ENCODE measurements at regions not wholly inside any gene's neighbourhood (a gene's known extent, or its start where the extent isn't known, plus 50 kb on each side); places are given as distances from the start of the nearest gene placed in this dataset.

DNA sequence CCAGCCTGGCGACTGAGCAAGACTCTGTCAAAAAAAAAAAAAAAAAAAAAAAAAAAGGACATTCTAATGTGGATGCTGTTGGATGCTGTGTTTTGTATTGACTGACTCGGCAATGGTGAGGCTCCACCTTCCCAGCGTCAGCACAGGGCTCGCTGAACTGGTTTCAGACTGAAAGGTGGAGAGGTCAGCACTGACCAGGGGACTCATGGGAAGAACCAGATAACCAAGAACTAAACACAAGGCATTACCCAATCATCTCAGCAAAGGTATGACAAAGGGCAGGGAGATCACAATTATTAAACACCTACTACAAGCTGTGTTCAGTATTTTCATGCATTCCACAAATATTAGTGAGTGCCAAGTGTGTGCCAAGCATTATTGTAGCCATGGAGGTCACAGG, 103.2 kb downstream of the LRATD1 start:
- Mint-ChIP-seq H3K4me1 (ENCODE audit: low read depth) (no peaks in the 10 kb centered on the region), H3K36me3 (ENCODE audit: low read depth) (no peaks in the 10 kb centered on the region), H3K27me3 (ENCODE audit: low read depth) (no peaks in the 10 kb centered on the region), H3K27ac (ENCODE audit: unreplicated experiment) (no peak overlapping the region), H3K9me3 (ENCODE audit: low read depth) (peaks cover 22% of the 10 kb centered on the region), H3K4me3 (ENCODE audit: unreplicated experiment) (no peak overlapping the region)
- TF ChIP-seq, protein P1, sequence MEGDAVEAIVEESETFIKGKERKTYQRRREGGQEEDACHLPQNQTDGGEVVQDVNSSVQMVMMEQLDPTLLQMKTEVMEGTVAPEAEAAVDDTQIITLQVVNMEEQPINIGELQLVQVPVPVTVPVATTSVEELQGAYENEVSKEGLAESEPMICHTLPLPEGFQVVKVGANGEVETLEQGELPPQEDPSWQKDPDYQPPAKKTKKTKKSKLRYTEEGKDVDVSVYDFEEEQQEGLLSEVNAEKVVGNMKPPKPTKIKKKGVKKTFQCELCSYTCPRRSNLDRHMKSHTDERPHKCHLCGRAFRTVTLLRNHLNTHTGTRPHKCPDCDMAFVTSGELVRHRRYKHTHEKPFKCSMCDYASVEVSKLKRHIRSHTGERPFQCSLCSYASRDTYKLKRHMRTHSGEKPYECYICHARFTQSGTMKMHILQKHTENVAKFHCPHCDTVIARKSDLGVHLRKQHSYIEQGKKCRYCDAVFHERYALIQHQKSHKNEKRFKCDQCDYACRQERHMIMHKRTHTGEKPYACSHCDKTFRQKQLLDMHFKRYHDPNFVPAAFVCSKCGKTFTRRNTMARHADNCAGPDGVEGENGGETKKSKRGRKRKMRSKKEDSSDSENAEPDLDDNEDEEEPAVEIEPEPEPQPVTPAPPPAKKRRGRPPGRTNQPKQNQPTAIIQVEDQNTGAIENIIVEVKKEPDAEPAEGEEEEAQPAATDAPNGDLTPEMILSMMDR (IDR thresholded peaks at IDR 0.05) = no peak
- DNase-seq (ENCODE audit: low spot score) = no peak

DNA sequence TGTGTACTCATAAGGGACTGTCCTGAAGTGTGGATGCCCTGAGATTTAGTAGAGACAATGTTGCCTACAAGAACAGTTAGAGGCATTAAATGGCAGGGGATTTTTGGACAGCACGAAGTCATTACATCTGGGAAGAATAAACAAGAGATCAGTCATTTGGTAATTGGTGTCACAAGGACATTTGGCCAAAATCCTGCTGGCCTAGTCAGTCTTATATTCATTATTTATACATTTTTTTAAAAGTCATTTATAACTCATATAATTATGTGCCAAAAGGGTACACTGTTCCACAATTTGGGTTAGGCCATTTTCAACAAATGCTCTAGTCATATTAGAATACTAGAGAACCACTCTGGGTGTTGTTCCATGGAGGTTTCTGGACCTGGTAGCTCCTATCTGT, 104.7 kb downstream of the LRATD1 start:
- Mint-ChIP-seq H3K4me3 (ENCODE audit: unreplicated experiment) (no peak overlapping the region), H3K4me1 (ENCODE audit: low read depth) (no peaks in the 10 kb centered on the region), H3K27me3 (ENCODE audit: low read depth) (no peaks in the 10 kb centered on the region), H3K9me3 (ENCODE audit: low read depth) (peaks cover 20% of the 10 kb centered on the region), H3K27ac (ENCODE audit: unreplicated experiment) (no peak overlapping the region), H3K36me3 (ENCODE audit: low read depth) (no peaks in the 10 kb centered on the region)
- TF ChIP-seq, protein P1 (IDR thresholded peaks at IDR 0.05) = no peak
- DNase-seq (ENCODE audit: low spot score) = no peak

DNA sequence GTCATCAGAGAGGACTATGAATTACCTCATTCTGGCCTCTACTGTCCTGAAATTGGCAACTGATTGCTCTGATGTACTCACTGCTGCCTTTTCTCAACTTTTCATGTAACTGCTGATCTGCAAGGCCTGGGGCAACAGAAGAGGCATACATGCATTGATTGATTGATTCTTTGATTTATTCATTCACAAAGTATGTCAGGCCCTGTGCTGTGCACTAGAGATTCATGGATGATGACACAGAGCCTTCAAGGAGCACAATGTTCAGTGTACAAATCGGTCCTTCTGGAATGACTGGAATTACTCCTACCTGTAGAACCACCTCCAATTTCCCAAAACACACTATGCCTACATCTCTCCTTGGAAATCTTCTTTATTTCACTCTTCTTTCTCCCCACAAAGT, 111.3 kb downstream of the LRATD1 start:
- no peaks in the 10 kb centered on the region for H3K36me3 Mint-ChIP-seq (ENCODE audit: low read depth)
- TF ChIP-seq, protein P1 (IDR thresholded peaks at IDR 0.05) = no peak
- no peak overlapping the region for H3K4me3 Mint-ChIP-seq (ENCODE audit: unreplicated experiment)
- no peaks in the 10 kb centered on the region for H3K9me3 Mint-ChIP-seq (ENCODE audit: low read depth)
- H3K27me3 Mint-ChIP-seq (ENCODE audit: low read depth) = no peaks in the 10 kb centered on the region
- H3K4me1 Mint-ChIP-seq (ENCODE audit: low read depth) = no peaks in the 10 kb centered on the region
- DNase-seq (ENCODE audit: low spot score) = no peak
- H3K27ac Mint-ChIP-seq (ENCODE audit: unreplicated experiment) = no peak overlapping the region

DNA sequence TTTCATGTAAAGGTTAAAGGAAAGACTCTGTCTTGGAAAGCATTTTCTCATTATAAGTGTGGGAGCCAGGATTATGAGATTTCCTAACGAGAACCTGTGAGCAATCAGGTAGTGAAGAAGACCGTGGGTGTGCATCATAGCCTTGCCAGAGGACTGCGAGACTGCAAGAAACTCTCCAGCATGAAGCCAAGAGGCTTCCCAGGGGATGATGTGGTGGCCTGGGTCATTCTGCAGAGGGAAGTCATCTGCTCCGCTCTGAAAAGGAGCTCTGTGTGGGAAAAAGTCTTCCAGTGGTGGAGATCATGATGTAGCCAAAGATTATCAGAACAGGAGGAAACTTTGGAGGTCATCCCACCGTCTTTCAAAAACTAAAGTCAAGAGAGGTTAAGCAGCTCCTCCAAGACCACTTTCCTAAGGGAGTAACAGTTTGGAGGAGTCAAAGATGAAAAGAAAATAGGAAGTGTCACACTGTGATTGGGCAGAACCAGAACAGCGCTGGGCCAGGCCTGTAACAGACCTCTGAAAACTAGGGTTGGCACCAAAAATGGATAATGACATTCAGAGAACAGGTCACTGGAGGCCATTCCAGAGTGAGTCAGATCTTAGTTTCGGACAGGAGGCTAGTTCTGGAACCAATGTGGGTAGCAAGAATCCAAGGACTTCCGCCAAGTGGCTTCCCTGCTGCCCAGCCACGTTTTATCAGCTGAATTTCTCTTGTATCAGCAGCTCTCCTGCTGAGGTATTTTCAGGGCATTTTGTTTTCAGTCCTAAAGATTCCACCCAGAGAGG, 113.0 kb downstream of the LRATD1 start:
- no peak overlapping the region for H3K27ac Mint-ChIP-seq (ENCODE audit: unreplicated experiment)
- TF ChIP-seq, protein P1 (IDR thresholded peaks at IDR 0.05) = no peak
- no peak for DNase-seq (ENCODE audit: low spot score)

DNA sequence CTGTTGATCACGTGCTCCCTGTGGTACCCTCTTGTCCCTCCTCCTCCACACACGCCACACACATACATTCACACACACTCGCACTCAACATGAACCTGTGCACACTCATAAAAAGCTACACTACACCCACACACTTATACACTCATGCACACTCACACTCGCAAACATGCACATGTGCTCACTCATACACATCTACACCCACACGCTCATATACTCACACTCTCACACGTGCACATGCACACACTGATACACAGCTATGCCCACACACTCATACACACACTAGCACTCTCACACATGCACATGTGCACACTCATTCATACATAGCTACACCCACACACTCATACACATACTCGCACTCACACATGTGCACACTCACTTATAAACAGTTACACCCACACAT, 113.6 kb downstream of the LRATD1 start:
- Mint-ChIP-seq H3K4me3 (ENCODE audit: unreplicated experiment) (no peak overlapping the region), H3K27me3 (ENCODE audit: low read depth) (no peaks in the 10 kb centered on the region), H3K36me3 (ENCODE audit: low read depth) (no peaks in the 10 kb centered on the region), H3K27ac (ENCODE audit: unreplicated experiment) (no peak overlapping the region), H3K9me3 (ENCODE audit: low read depth) (no peaks in the 10 kb centered on the region), H3K4me1 (ENCODE audit: low read depth) (no peaks in the 10 kb centered on the region)
- DNase-seq (ENCODE audit: low spot score) = no peak
- TF ChIP-seq, protein P1 (IDR thresholded peaks at IDR 0.05) = no peak

More for the DNA sequence above, 113.0 kb downstream of the LRATD1 start:
- H3K27me3 Mint-ChIP-seq (ENCODE audit: low read depth) = no peaks in the 10 kb centered on the region
- no peaks in the 10 kb centered on the region for H3K9me3 Mint-ChIP-seq (ENCODE audit: low read depth)
- H3K4me1 Mint-ChIP-seq (ENCODE audit: low read depth) = no peaks in the 10 kb centered on the region
- no peaks in the 10 kb centered on the region for H3K36me3 Mint-ChIP-seq (ENCODE audit: low read depth)
- H3K4me3 Mint-ChIP-seq (ENCODE audit: unreplicated experiment) = no peak overlapping the region

Measured in chondrocyte (in vitro differentiated cells).